ENCODE measurements at regions not wholly inside any gene's neighbourhood (a gene's known extent, or its start where the extent isn't known, plus 50 kb on each side); places are given as distances from the start of the nearest gene placed in this dataset.

DNA sequence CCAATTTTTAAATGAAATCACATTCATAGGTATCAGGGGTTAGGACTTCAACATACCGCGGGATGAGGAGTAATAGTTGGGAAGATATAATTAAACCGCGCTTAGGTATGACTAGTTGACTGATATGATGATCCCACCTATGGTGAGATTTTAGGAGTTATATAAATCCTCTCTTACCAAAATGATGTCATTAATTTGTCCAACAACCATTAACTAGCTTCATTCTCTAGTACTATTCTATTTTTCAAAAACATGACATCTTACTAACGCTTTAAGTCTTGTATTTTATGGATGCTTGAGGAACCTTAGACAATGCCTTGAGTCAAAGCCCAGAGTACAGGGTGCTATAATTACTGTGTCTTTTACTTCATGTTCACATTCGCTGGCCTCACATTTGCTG, 59.6 kb upstream of the PIK3R1 start:
- TF ChIP-seq ZNF24 (IDR thresholded peaks at IDR 0.05) (no peak), POLR2A (IDR thresholded peaks at IDR 0.05; ENCODE audit: low read depth, low read length) (no peak), IRF3 (IDR thresholded peaks at IDR 0.05) (no peak), NFIC (IDR thresholded peaks at IDR 0.05; ENCODE audit: low read depth, low read length) (no peak), EP300 (IDR thresholded peaks at IDR 0.05; ENCODE audit: borderline replicate concordance in 1 of 2, control insufficient read depth in 1 of 2, low read depth in 2 of 2, low read length in 2 of 2) (no peak), EZH2 (IDR thresholded peaks at IDR 0.05; ENCODE audit: borderline replicate concordance, control insufficient read depth, low read depth, low read length) (no peak)
- TF ChIP-seq, protein P1, sequence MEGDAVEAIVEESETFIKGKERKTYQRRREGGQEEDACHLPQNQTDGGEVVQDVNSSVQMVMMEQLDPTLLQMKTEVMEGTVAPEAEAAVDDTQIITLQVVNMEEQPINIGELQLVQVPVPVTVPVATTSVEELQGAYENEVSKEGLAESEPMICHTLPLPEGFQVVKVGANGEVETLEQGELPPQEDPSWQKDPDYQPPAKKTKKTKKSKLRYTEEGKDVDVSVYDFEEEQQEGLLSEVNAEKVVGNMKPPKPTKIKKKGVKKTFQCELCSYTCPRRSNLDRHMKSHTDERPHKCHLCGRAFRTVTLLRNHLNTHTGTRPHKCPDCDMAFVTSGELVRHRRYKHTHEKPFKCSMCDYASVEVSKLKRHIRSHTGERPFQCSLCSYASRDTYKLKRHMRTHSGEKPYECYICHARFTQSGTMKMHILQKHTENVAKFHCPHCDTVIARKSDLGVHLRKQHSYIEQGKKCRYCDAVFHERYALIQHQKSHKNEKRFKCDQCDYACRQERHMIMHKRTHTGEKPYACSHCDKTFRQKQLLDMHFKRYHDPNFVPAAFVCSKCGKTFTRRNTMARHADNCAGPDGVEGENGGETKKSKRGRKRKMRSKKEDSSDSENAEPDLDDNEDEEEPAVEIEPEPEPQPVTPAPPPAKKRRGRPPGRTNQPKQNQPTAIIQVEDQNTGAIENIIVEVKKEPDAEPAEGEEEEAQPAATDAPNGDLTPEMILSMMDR (IDR thresholded peaks at IDR 0.05 in 2 of 3, conservative IDR thresholded peaks at IDR 0.05 in 1 of 3; ENCODE audit: control insufficient read depth in 2 of 3, extremely low read depth in 1 of 3, insufficient read depth in 1 of 3, low read depth in 3 of 3, low read length in 3 of 3), result no peak
- TF ChIP-seq, protein P2, sequence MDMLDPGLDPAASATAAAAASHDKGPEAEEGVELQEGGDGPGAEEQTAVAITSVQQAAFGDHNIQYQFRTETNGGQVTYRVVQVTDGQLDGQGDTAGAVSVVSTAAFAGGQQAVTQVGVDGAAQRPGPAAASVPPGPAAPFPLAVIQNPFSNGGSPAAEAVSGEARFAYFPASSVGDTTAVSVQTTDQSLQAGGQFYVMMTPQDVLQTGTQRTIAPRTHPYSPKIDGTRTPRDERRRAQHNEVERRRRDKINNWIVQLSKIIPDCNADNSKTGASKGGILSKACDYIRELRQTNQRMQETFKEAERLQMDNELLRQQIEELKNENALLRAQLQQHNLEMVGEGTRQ (IDR thresholded peaks at IDR 0.05; ENCODE audit: borderline replicate concordance, low read depth, low read length), result no peak
